Panc1 (cell line): ENCODE measurements at regions not wholly inside any gene's neighbourhood (a gene's known extent, or its start where the extent isn't known, plus 50 kb on each side); places are given as distances from the start of the nearest gene placed in this dataset.

ENCODE experiments used
- ATAC-seq: fragments of 200-7000 bp; cut with Tn5 transposase; 2 replicates; pipeline ENCODE4 v1.9.1; 2020; ENCODE audit warnings: mild to moderate bottlenecking, moderate library complexity
- BruUV-seq: library from RNA; stranded (reverse); fragments of 400-500 nt; replicated peaks from 2 replicates; lab custom pipeline; 2021; lab: Mats Ljungman, UMichigan
- CTCF ChIA-PET: fragments of 300-600 bp; sonication (Branson Sonifier 250); formaldehyde crosslinking; loops from one replicate; lab custom pipeline; 2022; ENCODE audit warnings: antibody characterized with exemption; lab: Charles Lee
- POLR2A ChIA-PET: fragments of 300-600 bp; sonication (Branson Sonifier 250); formaldehyde crosslinking; loops from one replicate; lab custom pipeline; 2022; ENCODE audit warnings: antibody characterized with exemption; lab: Charles Lee
- DNase-seq: peaks from one replicate; pipeline ENCODE4 v3.0.0-alpha.2; 2010; ENCODE audit warnings: low read depth, low spot score
- H3K27ac ChIP-seq: 2 replicates; pipeline ENCODE4 v1.5.1; 2011; ENCODE audit warnings: mild to moderate bottlenecking, low read length, inconsistent platforms
- H3K27me3 ChIP-seq: fragments of 200-500 bp; sonication (Bioruptor generic); 2 replicates; pipeline ENCODE4 v1.6.0; 2014; ENCODE audit warnings: low read length, inconsistent platforms; ENCODE audit not compliant: control insufficient read depth, insufficient read depth
- H3K36me3 ChIP-seq: fragments of 200-500 bp; sonication (Bioruptor generic); 2 replicates; pipeline ENCODE4 v1.5.1; 2014; ENCODE audit warnings: inconsistent platforms, mild to moderate bottlenecking, low read length, moderate library complexity; ENCODE audit not compliant: control insufficient read depth, insufficient read depth
- H3K4me1 ChIP-seq: 2 replicates; pipeline ENCODE4 v1.5.1; 2011; ENCODE audit warnings: inconsistent platforms, mild to moderate bottlenecking, low read length, moderate library complexity; ENCODE audit not compliant: control insufficient read depth, insufficient read depth
- H3K4me3 ChIP-seq, 2 experiments: 2 replicates each; pipeline ENCODE4 v1.5.1; 2011 to 2012; ENCODE audit warnings: low read depth in 2 of 2, low read length in 2 of 2, mild to moderate bottlenecking in 2 of 2, inconsistent platforms in 1 of 2, moderate library complexity in 1 of 2
- H3K9me3 ChIP-seq: fragments of 200-500 bp; sonication (Bioruptor generic); 2 replicates; pipeline ENCODE4 v1.5.1; 2014; ENCODE audit warnings: low read depth, mild to moderate bottlenecking, inconsistent platforms, low read length, moderate library complexity; ENCODE audit not compliant: control insufficient read depth, insufficient read depth
- CTCF ChIP-seq: fragments of 450-650 bp; IDR thresholded peaks from 2 replicates; pipeline ENCODE4 v1.5.1; 2017; ENCODE audit warnings: mild to moderate bottlenecking
- POLR2AphosphoS5 ChIP-seq: IDR thresholded peaks from 2 replicates; pipeline ENCODE4 v1.6.1; 2012; ENCODE audit warnings: mild to moderate bottlenecking, low read depth, low read length, moderate library complexity
- SIN3A ChIP-seq: IDR thresholded peaks from 2 replicates; pipeline ENCODE4 v1.6.1; 2012; ENCODE audit warnings: low read depth, mild to moderate bottlenecking, low read length, moderate library complexity, borderline replicate concordance; ENCODE audit not compliant: insufficient read depth
- TCF7L2 ChIP-seq: IDR thresholded peaks from 2 replicates; pipeline ENCODE4 v1.6.1; 2011; ENCODE audit warnings: mild to moderate bottlenecking, low read depth, low read length, inconsistent platforms
- in situ Hi-C: cut with HindIII; loops from 2 replicates; pipeline ENCODE4 v1.10.0; 2016; ENCODE audit warnings: low sequenced_read_pairs, low pct_unique_long_range_greater_than_20kb
- intact Hi-C: fragments of 100-400 bp; cut with micrococcal nuclease; formaldehyde crosslinking; loops from one replicate; pipeline ENCODE4 v1.10.0; 2022; ENCODE audit not compliant: unreplicated experiment
- TF ChIP-seq, protein P1 (sequence below), 2 experiments: IDR thresholded peaks; 2 replicates each; pipeline ENCODE4 v1.6.1; 2011 to 2012; ENCODE audit warnings: low read depth in 2 of 2, control low read depth in 1 of 2, low read length in 1 of 2, mild to moderate bottlenecking in 1 of 2, moderate library complexity in 1 of 2; ENCODE audit not compliant: insufficient read depth in 1 of 2

GRCh38 chr20:4069751-4070150 is 54.4 kb upstream of the RNF24 start:
- Histone ChIP-seq H3K9me3 (no peaks in the 10 kb centered on the region), H3K27ac (no peak overlapping the region), H3K4me3 (no peak overlapping the region), H3K36me3 (no peaks in the 10 kb centered on the region), H3K4me1 (peaks cover 5% of the 10 kb centered on the region; the same call in 1 of the 2 replicates), H3K27me3 (no peaks in the 10 kb centered on the region)
- BruUV-seq: no TSS peak
- ATAC-seq (no peak), DNase-seq (no peak)
- POLR2A ChIA-PET: no interaction called here
- in situ Hi-C loops (no loop called here), intact Hi-C loops (no loop called here)
- no peak for TF ChIP-seq CTCF
- TF ChIP-seq TCF7L2: no peak
- TF ChIP-seq, protein P1, sequence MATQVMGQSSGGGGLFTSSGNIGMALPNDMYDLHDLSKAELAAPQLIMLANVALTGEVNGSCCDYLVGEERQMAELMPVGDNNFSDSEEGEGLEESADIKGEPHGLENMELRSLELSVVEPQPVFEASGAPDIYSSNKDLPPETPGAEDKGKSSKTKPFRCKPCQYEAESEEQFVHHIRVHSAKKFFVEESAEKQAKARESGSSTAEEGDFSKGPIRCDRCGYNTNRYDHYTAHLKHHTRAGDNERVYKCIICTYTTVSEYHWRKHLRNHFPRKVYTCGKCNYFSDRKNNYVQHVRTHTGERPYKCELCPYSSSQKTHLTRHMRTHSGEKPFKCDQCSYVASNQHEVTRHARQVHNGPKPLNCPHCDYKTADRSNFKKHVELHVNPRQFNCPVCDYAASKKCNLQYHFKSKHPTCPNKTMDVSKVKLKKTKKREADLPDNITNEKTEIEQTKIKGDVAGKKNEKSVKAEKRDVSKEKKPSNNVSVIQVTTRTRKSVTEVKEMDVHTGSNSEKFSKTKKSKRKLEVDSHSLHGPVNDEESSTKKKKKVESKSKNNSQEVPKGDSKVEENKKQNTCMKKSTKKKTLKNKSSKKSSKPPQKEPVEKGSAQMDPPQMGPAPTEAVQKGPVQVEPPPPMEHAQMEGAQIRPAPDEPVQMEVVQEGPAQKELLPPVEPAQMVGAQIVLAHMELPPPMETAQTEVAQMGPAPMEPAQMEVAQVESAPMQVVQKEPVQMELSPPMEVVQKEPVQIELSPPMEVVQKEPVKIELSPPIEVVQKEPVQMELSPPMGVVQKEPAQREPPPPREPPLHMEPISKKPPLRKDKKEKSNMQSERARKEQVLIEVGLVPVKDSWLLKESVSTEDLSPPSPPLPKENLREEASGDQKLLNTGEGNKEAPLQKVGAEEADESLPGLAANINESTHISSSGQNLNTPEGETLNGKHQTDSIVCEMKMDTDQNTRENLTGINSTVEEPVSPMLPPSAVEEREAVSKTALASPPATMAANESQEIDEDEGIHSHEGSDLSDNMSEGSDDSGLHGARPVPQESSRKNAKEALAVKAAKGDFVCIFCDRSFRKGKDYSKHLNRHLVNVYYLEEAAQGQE (IDR thresholded peaks at IDR 0.05; ENCODE audit: insufficient read depth in 1 of 2, low read depth in 2 of 2, low read length in 1 of 2): no peak
- TF ChIP-seq POLR2AphosphoS5: no peak
- TF ChIP-seq SIN3A: no peak
- CTCF ChIA-PET: no interaction called here

DNA sequence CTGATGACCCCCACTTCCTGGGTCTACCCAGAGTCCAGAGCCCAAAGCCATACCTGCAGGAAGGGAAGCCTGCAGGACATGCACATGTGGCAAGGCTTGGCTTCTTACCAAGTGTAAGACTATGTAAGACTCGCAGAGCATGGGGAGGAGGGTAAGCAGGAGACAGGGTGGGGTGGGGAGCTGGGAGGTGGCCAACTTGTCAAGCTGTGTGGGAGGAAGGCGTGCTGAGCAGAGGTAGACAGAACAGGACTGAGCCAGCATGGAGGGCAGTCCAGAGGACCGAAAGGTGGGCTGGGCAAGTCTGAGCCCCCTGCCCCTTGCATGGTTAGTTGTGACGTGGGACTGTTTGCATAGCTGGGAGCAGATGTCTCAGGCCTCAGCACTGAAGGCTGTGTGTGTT is 53.4 kb upstream of the RNF24 start:
- BruUV-seq: no TSS peak
- Histone ChIP-seq H3K4me1 (0 out of 2 replicates have a peak, but pooled peaks cover 8% of the 10 kb centered on the region), H3K4me3 (no peak overlapping the region), H3K36me3 (no peaks in the 10 kb centered on the region), H3K9me3 (no peaks in the 10 kb centered on the region), H3K27ac (no peak overlapping the region), H3K27me3 (no peaks in the 10 kb centered on the region)
- DNase-seq: no peak
- TF ChIP-seq SIN3A (no peak), CTCF (no peak), POLR2AphosphoS5 (no peak), TCF7L2 (no peak)
- TF ChIP-seq, protein P1 (IDR thresholded peaks at IDR 0.05; ENCODE audit: insufficient read depth in 1 of 2, low read depth in 2 of 2, low read length in 1 of 2): no peak
- in situ Hi-C loops (no loop called here), intact Hi-C loops (no loop called here)
- CTCF ChIA-PET: no interaction called here
- POLR2A ChIA-PET: no interaction called here
- ATAC-seq: no peak
